SU-DHL-6 (cell line): ENCODE measurements at regions not wholly inside any gene's neighbourhood (a gene's known extent, or its start where the extent isn't known, plus 50 kb on each side); places are given as distances from the start of the nearest gene placed in this dataset.

Experiments
- H2AFZ ChIP-seq: fragments of 200-600 bp; sonication (generic); 2 replicates; pipeline ENCODE4 v1.6.1; 2014; ENCODE audit warnings: low read depth, mild to moderate bottlenecking, moderate library complexity, mixed read lengths, antibody characterized with exemption, low read length; ENCODE audit not compliant: severe bottlenecking
- H3F3A ChIP-seq: fragments of 200-600 bp; shearing (Covaris generic); 2 replicates; pipeline ENCODE4 v1.6.0; 2016; ENCODE audit warnings: antibody characterized with exemption, mild to moderate bottlenecking; ENCODE audit not compliant: insufficient read depth
- H3K27ac ChIP-seq: fragments of 200-600 bp; sonication (generic); 2 replicates; pipeline ENCODE4 v1.5.1; 2016; ENCODE audit warnings: low read depth, mild to moderate bottlenecking, low read length, moderate library complexity, mixed read lengths
- H3K27me3 ChIP-seq: fragments of 200-600 bp; sonication (generic), shearing (Covaris generic); 2 replicates; pipeline ENCODE4 v1.6.0; 2014; ENCODE audit warnings: mild to moderate bottlenecking, low read length
- H3K36me3 ChIP-seq: fragments of 200-600 bp; sonication (generic); 2 replicates; pipeline ENCODE4 v1.6.1; 2014; ENCODE audit warnings: mild to moderate bottlenecking, low read length, mixed read lengths
- H3K4me2 ChIP-seq: fragments of 300-600, 200-600 bp; shearing (Covaris generic), sonication (generic); 2 replicates; pipeline ENCODE4 v1.6.0; 2014; ENCODE audit warnings: low read length, low read depth, mild to moderate bottlenecking; ENCODE audit not compliant: poor library complexity, severe bottlenecking
- H3K4me3 ChIP-seq: fragments of 200-600 bp; sonication (generic); 2 replicates; pipeline ENCODE4 v1.5.1; 2014; ENCODE audit warnings: antibody characterized with exemption, low read length, mild to moderate bottlenecking, mixed read lengths; ENCODE audit not compliant: insufficient read depth, poor library complexity, severe bottlenecking
- H3K79me2 ChIP-seq: fragments of 200-600 bp; sonication (generic); 2 replicates; pipeline ENCODE4 v1.6.1; 2014; ENCODE audit warnings: mild to moderate bottlenecking, low read length, moderate library complexity; ENCODE audit not compliant: insufficient read depth
- H3K9ac ChIP-seq: fragments of 200-600 bp; sonication (generic); 2 replicates; pipeline ENCODE4 v1.7.0; 2014; ENCODE audit warnings: mild to moderate bottlenecking, low read length
- H3K9me2 ChIP-seq: fragments of 200-600 bp; sonication (generic); replicated peaks from 2 replicates; pipeline ENCODE4 v1.6.1; 2014; ENCODE audit warnings: low read length; ENCODE audit not compliant: insufficient read depth
- H3K9me3 ChIP-seq: fragments of 200-600 bp; sonication (generic); 2 replicates; pipeline ENCODE4 v1.6.1; 2014; ENCODE audit warnings: low read length, mixed read lengths; ENCODE audit not compliant: insufficient read depth
- H4K20me1 ChIP-seq: fragments of 200-600 bp; sonication (generic); 2 replicates; pipeline ENCODE4 v1.6.1; 2014; ENCODE audit warnings: low read depth, mild to moderate bottlenecking, antibody characterized with exemption, low read length, moderate library complexity, mixed read lengths
- EZH2phosphoT487 ChIP-seq: fragments of 200-600 bp; sonication (generic), shearing (Covaris generic); conservative IDR thresholded peaks from 2 replicates; pipeline ENCODE4 v1.6.1; 2018; ENCODE audit warnings: mild to moderate bottlenecking, antibody characterized with exemption, low read length, moderate library complexity, mixed read lengths
- TF ChIP-seq, protein P1 (sequence below): fragments of 200-600 bp; sonication (generic); IDR thresholded peaks from one replicate; pipeline ENCODE4 v1.5.1; 2017; ENCODE audit warnings: antibody characterized with exemption, mild to moderate bottlenecking, low read length, moderate library complexity; ENCODE audit not compliant: insufficient read depth, poor library complexity, severe bottlenecking

DNA sequence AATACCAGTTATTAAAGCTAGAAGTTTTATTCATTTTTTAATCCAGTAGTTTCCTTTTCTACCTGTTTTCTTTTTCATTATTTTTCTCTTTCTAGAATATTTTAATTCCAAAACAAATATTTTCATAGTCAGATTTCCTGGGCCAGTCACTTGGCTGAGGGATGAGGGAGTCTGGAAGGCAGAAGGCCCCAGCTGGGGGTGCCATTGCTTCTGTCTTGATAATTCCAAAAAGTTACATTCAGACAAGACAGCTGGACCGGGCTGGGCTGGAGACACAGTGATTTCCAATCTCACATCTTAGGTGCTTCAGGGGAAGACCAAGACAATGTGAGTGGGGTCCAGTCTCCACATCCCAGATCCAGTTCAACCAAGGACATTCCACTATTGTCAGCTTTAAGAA lies 263.5 kb downstream of the TMA16 start:
- H3K4me3 ChIP-seq = no peak overlapping the region
- no peaks in the 10 kb centered on the region for H3K9me2 ChIP-seq
- no peaks in the 10 kb centered on the region for H3K27me3 ChIP-seq
- H3K9ac ChIP-seq = no peak overlapping the region
- H3K9me3 ChIP-seq = no peaks in the 10 kb centered on the region
- H2AFZ ChIP-seq = no peak overlapping the region
- no peak overlapping the region for H3K27ac ChIP-seq
- TF ChIP-seq EZH2phosphoT487 = no peak
- TF ChIP-seq, protein P1, sequence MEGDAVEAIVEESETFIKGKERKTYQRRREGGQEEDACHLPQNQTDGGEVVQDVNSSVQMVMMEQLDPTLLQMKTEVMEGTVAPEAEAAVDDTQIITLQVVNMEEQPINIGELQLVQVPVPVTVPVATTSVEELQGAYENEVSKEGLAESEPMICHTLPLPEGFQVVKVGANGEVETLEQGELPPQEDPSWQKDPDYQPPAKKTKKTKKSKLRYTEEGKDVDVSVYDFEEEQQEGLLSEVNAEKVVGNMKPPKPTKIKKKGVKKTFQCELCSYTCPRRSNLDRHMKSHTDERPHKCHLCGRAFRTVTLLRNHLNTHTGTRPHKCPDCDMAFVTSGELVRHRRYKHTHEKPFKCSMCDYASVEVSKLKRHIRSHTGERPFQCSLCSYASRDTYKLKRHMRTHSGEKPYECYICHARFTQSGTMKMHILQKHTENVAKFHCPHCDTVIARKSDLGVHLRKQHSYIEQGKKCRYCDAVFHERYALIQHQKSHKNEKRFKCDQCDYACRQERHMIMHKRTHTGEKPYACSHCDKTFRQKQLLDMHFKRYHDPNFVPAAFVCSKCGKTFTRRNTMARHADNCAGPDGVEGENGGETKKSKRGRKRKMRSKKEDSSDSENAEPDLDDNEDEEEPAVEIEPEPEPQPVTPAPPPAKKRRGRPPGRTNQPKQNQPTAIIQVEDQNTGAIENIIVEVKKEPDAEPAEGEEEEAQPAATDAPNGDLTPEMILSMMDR = no peak
- H3K4me2 ChIP-seq = no peak overlapping the region
- no peaks in the 10 kb centered on the region for H3K79me2 ChIP-seq
- H3F3A ChIP-seq = no peaks in the 10 kb centered on the region
- no peaks in the 10 kb centered on the region for H4K20me1 ChIP-seq
- no peaks in the 10 kb centered on the region for H3K36me3 ChIP-seq

DNA sequence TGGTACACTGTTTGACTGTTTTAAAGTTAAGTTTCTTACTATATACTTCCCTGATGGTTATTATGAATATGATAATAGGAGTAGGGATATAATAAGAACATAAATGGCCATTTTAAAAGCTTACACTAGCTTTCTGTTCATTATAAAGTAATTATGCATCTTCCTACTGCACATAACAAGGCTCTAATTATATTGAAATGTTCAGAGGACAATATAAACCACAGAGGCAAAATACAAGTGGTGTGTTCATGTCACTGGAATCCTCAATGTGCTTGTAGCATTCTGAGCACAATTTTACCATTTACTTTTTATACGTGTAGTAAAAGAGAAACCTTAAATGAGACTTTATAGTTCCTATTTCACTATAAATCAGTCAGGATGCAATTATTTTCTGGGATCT lies 268.3 kb downstream of the TMA16 start:
- TF ChIP-seq, protein P1 = no peak
- TF ChIP-seq EZH2phosphoT487 = no peak
- H3K27me3 ChIP-seq = no peaks in the 10 kb centered on the region
- H3K36me3 ChIP-seq = no peaks in the 10 kb centered on the region

DNA sequence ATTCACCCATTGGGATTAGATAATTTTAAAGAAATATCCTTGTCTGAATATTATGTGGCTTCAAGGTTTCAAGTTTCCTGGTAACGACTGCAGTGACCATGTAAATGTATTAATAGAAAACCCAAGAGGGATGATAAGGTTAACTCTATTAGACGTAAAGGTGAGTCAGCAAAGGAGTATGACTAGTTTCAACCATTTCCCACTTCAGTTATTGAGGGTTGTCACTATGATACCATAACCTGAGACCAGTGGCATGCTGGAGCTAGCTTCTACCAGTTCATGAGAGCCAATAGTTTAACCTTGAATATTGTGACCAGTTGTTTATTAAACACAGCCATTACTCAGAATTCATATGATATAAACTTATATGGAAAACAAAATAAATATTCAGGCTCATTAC lies 270.1 kb downstream of the TMA16 start:
- Histone ChIP-seq H3K27ac (no peak overlapping the region), H3K79me2 (no peaks in the 10 kb centered on the region), H3F3A (no peaks in the 10 kb centered on the region), H3K9me2 (no peaks in the 10 kb centered on the region), H3K27me3 (no peaks in the 10 kb centered on the region), H3K9me3 (no peaks in the 10 kb centered on the region), H3K36me3 (no peaks in the 10 kb centered on the region), H3K4me3 (no peak overlapping the region), H2AFZ (no peak overlapping the region), H3K4me2 (no peak overlapping the region), H3K9ac (no peak overlapping the region), H4K20me1 (no peaks in the 10 kb centered on the region)
- no peak for TF ChIP-seq EZH2phosphoT487
- TF ChIP-seq, protein P1 = no peak

More for the DNA sequence above, 268.3 kb downstream of the TMA16 start:
- no peak overlapping the region for H3K9ac ChIP-seq
- H3K9me3 ChIP-seq = no peaks in the 10 kb centered on the region
- no peaks in the 10 kb centered on the region for H3K9me2 ChIP-seq
- no peaks in the 10 kb centered on the region for H4K20me1 ChIP-seq
- H3F3A ChIP-seq = no peaks in the 10 kb centered on the region
- H3K4me2 ChIP-seq = no peak overlapping the region
- no peak overlapping the region for H3K27ac ChIP-seq
- no peak overlapping the region for H2AFZ ChIP-seq
- no peak overlapping the region for H3K4me3 ChIP-seq
- H3K79me2 ChIP-seq = no peaks in the 10 kb centered on the region

DNA sequence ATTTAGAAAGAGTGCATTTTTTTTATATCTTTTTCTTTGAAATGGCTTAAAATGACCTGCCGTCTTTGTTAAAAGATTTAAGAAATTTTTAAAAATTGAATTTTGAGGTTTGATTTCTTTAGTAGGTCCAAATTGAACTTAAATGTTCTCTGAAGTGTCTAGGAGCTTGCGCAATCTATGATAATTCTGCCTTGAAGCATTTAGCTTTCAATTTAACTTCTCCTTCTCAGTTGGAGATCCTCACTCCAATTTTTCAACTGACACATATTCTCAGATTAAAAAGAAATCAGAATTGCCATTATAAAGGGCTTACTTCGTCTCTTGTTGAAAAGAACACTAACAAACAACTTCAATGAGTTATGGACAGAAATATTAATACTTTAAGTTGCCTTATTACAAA lies 273.5 kb downstream of the TMA16 start:
- Histone ChIP-seq H4K20me1 (no peaks in the 10 kb centered on the region), H3K4me2 (no peak overlapping the region), H3K9me3 (no peaks in the 10 kb centered on the region), H2AFZ (no peak overlapping the region), H3K27me3 (no peaks in the 10 kb centered on the region), H3K4me3 (no peak overlapping the region), H3K79me2 (no peaks in the 10 kb centered on the region), H3K9me2 (no peaks in the 10 kb centered on the region), H3K9ac (no peak overlapping the region), H3K36me3 (no peaks in the 10 kb centered on the region), H3K27ac (no peak overlapping the region), H3F3A (no peaks in the 10 kb centered on the region)
- TF ChIP-seq, protein P1 = no peak
- TF ChIP-seq EZH2phosphoT487 = no peak
